NCI-H82 treated with DMSO at 0.1 percent for 48 hours (cell line): ENCODE measurements at regions not wholly inside any gene's neighbourhood (a gene's known extent, or its start where the extent isn't known, plus 50 kb on each side); places are given as distances from the start of the nearest gene placed in this dataset.
"Not testable (repeated sequence)": the region's sequence is repeated elsewhere in the genome, so short reads cannot be mapped to it uniquely, and the experiment has no call there.

Experiments
- DNase-seq: peaks from one replicate; lab custom pipeline; 2025; ENCODE audit not compliant: unreplicated experiment; lab: John Stamatoyannopoulos, UW

- no peak for DNase-seq
Observed at GRCh38 chr16:63216696-63217423, 1180.6 kb upstream of the CDH8 start.

- no peak for DNase-seq
Observed at GRCh38 chr16:63201851-63202250, 1165.6 kb upstream of the CDH8 start.

- DNase-seq = no peak
Observed at GRCh38 chr16:63200940-63201339, 1164.7 kb upstream of the CDH8 start.

- no peak for DNase-seq
Observed at GRCh38 chr16:63195336-63195735, 1159.1 kb upstream of the CDH8 start.

GRCh38 chr16:63192980-63193379 is 1156.7 kb upstream of the CDH8 start:
- DNase-seq = no peak

- DNase-seq = no peak
Observed at GRCh38 chr16:63188086-63188771, 1152.0 kb upstream of the CDH8 start.

GRCh38 chr16:63187638-63188037 is 1151.4 kb upstream of the CDH8 start:
- DNase-seq = no peak

- DNase-seq = no peak
Observed at GRCh38 chr16:63185235-63185780, 1149.1 kb upstream of the CDH8 start.

- no peak for DNase-seq
Observed at GRCh38 chr16:63183743-63184142, 1147.5 kb upstream of the CDH8 start.

- DNase-seq = no peak
Observed at GRCh38 chr16:63175313-63175712, 1139.1 kb upstream of the CDH8 start.

GRCh38 chr16:63174801-63175200 is 1138.6 kb upstream of the CDH8 start:
- DNase-seq = no peak

- no peak for DNase-seq
Observed at GRCh38 chr16:63171545-63171944, 1135.3 kb upstream of the CDH8 start.

- no peak for DNase-seq
Observed at GRCh38 chr16:63169100-63169499, 1132.9 kb upstream of the CDH8 start.

- no peak for DNase-seq
Observed at GRCh38 chr16:63157818-63158217, 1121.6 kb upstream of the CDH8 start.

- no peak for DNase-seq
Observed at GRCh38 chr16:63146251-63146650, 1110.0 kb upstream of the CDH8 start.

- no peak for DNase-seq
Observed at GRCh38 chr16:63145411-63145810, 1109.2 kb upstream of the CDH8 start.

GRCh38 chr16:63135069-63135468 is 1098.8 kb upstream of the CDH8 start:
- DNase-seq = no peak

GRCh38 chr16:63131503-63131902 is 1095.3 kb upstream of the CDH8 start:
- no peak for DNase-seq

GRCh38 chr16:63130942-63131341 is 1094.7 kb upstream of the CDH8 start:
- no peak for DNase-seq

GRCh38 chr16:63129411-63130125 is 1093.3 kb upstream of the CDH8 start:
- no peak for DNase-seq

- not testable (repeated sequence) for DNase-seq
Observed at GRCh38 chr16:63119905-63120304, 1083.7 kb upstream of the CDH8 start.

- no peak for DNase-seq
Observed at GRCh38 chr16:63100082-63100481, 1063.8 kb upstream of the CDH8 start.
